KBM-7 (cell line): ENCODE measurements at regions not wholly inside any gene's neighbourhood (a gene's known extent, or its start where the extent isn't known, plus 50 kb on each side); places are given as distances from the start of the nearest gene placed in this dataset.

Experiments used
- DNase-seq: peaks from one replicate; pipeline ENCODE4 v3.0.0-alpha.2; 2015
- in situ Hi-C: fragments of 300-500 bp; cut with MboI; formaldehyde crosslinking; loops from 2 replicates; pipeline ENCODE4 v1.14.3; 2020; ENCODE audit warnings: low sequenced_read_pairs, low pct_unique_long_range_greater_than_20kb, mixed read lengths

- in situ Hi-C loops = no loop called here
- no peak for DNase-seq
These were observed 317.6 kb upstream of the CNKSR2 start for GRCh38 chrX:21056622-21057021.

- in situ Hi-C loops = no loop called here
- DNase-seq = no peak
These were observed 327.2 kb upstream of the CNKSR2 start for GRCh38 chrX:21047034-21047455.

- in situ Hi-C loops = no loop called here
- no peak for DNase-seq
These were observed 359.9 kb upstream of the CNKSR2 start for GRCh38 chrX:21014326-21014725.

DNA sequence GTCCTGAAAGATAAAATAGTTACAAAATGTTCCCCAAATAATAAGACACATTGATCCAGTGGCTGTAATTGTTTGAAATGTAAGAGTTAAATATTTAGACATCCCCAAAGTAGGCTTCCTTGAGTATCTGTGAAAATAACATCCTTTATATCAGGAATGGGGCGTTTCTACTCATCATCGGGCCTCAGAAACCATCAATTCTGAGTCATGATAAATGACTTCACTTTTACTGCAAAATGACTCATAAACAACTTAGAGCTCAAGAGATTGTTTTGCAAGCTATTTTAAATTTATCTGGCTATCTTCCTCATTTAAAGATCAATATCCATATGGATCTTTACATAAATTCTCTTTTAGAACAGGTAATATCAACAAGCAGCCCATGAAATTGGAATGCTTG, 369.4 kb upstream of the CNKSR2 start:
- DNase-seq = no peak
- in situ Hi-C loops = no loop called here

- in situ Hi-C loops = no loop called here
- DNase-seq = no peak
These were observed 378.4 kb upstream of the CNKSR2 start for GRCh38 chrX:20995829-20996228.

DNA sequence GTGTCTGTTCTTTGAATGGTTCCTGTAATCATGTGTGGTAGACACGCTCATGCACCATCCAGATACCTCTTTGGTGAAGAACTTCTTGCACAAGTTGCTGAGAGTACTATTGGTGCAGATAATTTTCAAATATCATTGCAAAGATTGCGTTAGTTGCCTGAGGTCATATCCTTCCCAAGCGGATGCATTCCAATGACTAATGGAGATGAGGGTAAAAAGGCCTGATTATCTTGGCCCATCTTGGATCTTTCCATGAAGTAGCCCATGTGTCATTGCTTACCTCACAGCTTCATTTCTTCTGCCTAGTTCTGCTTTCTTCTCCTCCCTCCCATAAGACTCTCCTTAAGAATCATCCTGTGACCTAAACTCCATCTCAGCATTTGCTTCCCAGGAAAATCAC, 384.9 kb upstream of the CNKSR2 start:
- DNase-seq = no peak
- in situ Hi-C loops = no loop called here

- in situ Hi-C loops = no loop called here
- no peak for DNase-seq
These were observed 385.4 kb upstream of the CNKSR2 start for GRCh38 chrX:20988804-20989203.

GRCh38 chrX:20988118-20988517, 386.1 kb upstream of the CNKSR2 start:
- in situ Hi-C loops = no loop called here
- DNase-seq = peak; percentile 5

- peak; percentile 12 for DNase-seq
- in situ Hi-C loops = no loop called here
These were observed 393.8 kb upstream of the CNKSR2 start for GRCh38 chrX:20980426-20980825.

DNA sequence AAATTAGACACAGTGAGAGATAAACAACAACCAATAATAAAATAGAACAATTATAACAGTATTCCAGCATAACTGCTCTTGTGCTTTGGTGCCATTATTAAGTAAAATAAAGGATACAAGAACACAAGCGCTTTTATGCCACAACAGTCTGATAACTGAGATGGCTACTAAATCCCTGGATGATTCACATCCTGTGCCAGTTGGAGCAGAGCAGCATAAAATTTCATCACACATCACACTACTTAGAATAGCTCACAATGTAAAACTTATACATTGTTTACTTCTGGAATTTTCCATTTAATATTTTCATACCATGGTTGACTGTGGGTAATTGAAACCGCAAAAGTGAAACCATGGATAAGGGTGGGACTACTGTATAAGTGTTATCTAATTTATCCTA, 399.9 kb upstream of the CNKSR2 start:
- in situ Hi-C loops = no loop called here
- DNase-seq = no peak

GRCh38 chrX:20973038-20973437, 401.2 kb upstream of the CNKSR2 start:
- DNase-seq = no peak
- in situ Hi-C loops = no loop called here

GRCh38 chrX:20971250-20971649, 403.0 kb upstream of the CNKSR2 start:
- DNase-seq = no peak
- in situ Hi-C loops = no loop called here

DNA sequence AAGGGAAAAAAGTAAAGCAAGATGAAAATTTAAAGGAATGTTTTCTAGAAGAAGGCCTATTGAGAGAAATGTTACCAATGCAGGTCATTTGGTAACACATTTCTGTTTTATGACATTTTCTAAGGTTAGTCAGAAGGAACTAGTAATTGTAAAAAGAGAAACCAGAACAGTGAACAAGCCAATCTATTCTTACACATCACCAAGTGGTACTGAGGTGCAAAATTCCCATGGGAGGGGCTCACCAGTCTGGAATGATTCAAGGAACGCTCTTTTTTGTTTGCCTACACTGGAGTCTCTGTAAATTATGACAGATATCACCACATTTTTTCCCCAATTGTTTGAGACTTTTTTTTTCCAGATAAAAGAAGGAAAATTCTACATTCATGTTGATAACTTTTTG, 404.7 kb upstream of the CNKSR2 start:
- in situ Hi-C loops = no loop called here
- DNase-seq = no peak

DNA sequence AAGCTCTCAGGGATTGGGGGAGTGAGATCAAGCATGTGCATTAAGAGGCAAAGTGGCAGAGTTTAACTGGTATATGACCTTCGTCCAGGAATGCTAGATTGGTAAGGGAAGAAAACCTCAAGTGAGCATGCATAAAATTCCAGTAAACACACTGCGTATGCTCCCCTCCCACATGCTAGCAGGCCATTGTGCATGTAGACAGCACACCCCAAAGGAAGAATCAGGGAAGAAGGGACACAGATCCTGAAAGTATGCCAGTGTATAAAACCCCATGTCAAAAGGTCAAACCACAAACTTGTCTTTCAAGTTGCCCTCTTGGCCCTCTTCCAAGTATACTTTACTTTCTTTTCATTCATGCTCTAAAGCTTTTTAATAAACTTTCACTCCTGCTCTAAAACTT, 405.2 kb upstream of the CNKSR2 start:
- DNase-seq = no peak
- in situ Hi-C loops = no loop called here

GRCh38 chrX:20967725-20968124, 406.5 kb upstream of the CNKSR2 start:
- DNase-seq = no peak
- in situ Hi-C loops = no loop called here

DNA sequence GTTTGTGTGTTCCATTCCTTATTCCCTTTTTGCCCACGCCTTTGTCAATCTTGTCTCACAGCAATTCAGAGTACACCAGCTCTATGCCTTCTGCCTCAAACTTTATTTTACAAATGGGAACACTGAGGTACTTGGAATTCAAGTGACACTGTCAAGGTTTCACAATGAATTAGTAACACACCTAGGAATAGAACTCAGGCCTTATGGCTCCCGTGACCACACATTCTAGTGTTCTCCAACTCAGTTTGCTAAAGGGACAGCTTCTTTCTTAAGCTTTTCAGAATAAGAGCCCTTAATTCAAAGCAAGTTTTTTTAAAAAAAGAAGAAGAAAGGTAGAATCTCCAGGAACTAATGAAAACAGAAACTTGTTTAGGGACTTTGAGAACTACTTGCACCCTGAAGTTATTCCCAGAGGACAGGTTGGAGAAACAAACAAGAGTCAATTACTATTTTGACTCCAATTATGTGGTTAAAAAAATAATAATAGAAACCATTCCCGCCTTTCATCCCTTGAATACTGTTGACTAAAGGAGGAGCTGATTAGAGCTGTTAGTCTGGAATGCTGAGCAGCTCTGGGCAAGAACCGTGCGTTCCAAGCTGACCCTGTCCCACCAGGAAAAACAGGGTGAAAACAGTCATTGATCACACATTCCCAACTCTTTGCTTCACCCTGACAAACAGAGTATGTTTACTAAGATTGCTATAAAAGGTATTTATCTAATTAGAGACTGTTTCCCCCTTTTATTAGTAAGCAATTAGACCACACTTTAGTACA, 408.8 kb upstream of the CNKSR2 start:
- no peak for DNase-seq
- in situ Hi-C loops = no loop called here

DNA sequence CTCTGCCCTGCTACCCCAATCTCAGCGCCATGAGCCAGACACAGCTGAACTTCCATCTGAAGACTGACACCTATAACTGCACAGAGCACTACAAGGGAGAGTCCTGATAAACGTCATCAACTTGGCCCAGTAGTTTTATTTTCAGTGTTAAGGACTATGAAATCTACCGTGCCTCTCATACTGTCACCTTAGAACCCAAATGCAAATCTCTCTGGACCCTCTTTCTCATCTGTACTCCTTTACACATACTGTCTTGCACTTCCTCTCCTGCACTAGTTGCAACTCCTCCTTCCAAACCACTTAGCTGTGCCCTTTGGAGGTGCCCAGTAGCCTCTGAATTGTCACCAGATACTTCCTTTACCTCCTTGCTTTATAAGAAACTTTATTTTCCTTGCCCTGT, 420.2 kb upstream of the CNKSR2 start:
- no peak for DNase-seq
- in situ Hi-C loops = no loop called here

- in situ Hi-C loops = no loop called here
These were observed 422.0 kb upstream of the CNKSR2 start for GRCh38 chrX:20952180-20952579.

GRCh38 chrX:20951016-20951810, 423.0 kb upstream of the CNKSR2 start:
- in situ Hi-C loops = no loop called here
- DNase-seq = no peak

More at GRCh38 chrX:20952180-20952579, 422.0 kb upstream of the CNKSR2 start:
- DNase-seq = no peak

DNA sequence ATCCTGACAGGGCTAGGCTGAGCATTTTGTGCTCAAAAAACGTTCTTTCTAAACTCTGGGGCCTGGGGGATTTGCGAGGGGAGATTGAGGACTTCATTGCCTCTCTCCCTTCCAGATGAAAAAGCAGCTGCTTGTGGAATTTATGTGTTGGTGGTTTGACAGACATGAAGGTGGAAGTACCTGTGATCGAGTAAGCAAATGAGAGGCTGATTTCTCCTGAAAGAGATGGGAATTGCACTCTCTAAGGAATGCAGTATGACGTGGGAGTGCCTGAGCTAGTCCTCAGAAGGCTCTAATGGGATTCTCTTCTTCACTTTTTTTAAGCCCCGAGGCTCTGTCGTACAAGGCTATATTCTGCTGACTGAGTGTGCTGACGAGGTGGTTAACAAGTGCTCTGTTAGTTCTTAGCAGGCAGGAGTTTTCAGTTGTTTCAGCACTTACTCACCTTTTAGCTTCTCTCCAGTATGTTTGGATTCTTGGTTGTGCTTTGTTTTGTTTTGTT, 426.8 kb upstream of the CNKSR2 start:
- DNase-seq = no peak
- in situ Hi-C loops = no loop called here
